GM19043 (cell line): ENCODE measurements at regions not wholly inside any gene's neighbourhood (a gene's known extent, or its start where the extent isn't known, plus 50 kb on each side); places are given as distances from the start of the nearest gene placed in this dataset.

Experiments used
- ATAC-seq: cut with Tn5 transposase; IDR thresholded peaks from one replicate; pipeline ENCODE4 v1.9.1; 2021; ENCODE audit warnings: low read depth; ENCODE audit not compliant: unreplicated experiment

DNA sequence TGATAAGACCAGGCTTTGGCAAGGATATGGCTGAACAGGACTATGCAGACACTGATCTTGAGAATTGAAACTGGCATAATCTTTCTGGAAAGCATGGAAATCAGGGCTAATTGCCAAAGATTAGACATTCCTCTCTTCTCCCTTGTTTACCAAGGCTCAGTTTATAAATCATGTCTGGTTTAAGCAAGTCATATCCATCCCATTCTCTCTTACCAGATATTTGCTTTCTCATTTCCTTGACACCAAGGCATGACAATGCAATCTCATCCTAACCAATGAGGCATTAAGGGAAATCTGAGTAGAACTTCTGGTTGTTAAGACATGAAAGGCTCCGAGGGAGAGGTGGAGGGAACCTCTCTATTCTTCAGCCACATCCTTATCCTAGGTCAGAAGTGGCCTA lies 110.3 kb upstream of the CEP85L start:
- ATAC-seq = no peak

GRCh38 chr6:118758946-118759345 lies 107.6 kb upstream of the CEP85L start:
- ATAC-seq = no peak

DNA sequence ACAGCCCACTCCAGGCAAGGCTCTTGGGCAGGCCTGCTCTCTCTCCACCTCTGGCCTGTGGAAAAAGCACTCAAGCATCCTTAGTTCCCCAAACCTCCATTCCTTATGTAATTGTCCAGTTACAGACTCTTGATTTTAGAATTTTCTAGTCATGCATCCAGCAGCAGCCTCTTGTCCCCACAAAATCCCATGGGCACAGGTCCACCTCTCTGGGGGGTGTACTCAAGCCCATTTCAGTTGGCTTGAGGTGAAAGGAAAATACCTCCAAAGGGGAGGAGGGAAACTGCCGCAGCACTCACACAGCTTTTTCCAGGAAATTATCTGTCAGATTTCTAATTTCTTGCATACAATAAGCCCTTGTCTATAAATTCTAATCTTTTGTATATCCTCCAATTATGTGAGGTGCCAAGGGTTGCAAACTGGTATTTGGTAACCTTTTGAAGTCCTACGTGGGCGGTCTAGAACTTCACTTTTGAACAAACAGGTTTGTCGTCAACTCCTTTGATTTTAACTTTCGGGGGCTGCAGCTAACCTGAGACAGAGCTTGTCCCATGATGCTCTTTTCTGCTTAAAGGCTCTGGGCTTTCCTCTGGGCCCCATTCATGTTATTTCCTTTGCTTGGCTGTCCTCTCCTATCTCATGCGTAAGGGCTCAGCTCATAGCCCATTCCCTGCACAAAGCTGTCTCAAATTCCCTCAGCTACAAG lies 104.7 kb upstream of the CEP85L start:
- ATAC-seq = no peak

GRCh38 chr6:118752803-118753202 lies 101.4 kb upstream of the CEP85L start:
- no peak for ATAC-seq

GRCh38 chr6:118751072-118751471 lies 99.7 kb upstream of the CEP85L start:
- ATAC-seq = no peak

DNA sequence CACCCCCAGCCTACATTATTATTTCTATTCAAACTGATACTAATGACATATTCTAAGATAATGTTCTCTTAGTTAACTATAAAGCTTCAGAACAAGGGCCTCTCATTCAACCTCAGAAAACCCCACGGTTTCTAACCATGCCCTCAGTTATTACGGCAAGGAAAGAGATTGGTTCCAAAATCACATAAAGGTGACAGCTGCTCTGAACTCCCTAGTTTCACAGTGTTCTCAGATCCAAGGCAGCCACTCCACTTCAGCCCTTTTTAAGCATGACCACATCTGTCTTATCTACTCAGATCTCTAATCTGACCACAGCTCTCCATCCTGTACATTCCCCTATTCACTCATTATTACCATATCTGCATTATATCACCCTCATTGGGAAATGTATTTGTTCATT lies 98.8 kb upstream of the CEP85L start:
- ATAC-seq = no peak

- no peak for ATAC-seq
These were observed 97.1 kb upstream of the CEP85L start for GRCh38 chr6:118748311-118749062.

- ATAC-seq = no peak
These were observed 95.4 kb upstream of the CEP85L start for GRCh38 chr6:118746825-118747174.

DNA sequence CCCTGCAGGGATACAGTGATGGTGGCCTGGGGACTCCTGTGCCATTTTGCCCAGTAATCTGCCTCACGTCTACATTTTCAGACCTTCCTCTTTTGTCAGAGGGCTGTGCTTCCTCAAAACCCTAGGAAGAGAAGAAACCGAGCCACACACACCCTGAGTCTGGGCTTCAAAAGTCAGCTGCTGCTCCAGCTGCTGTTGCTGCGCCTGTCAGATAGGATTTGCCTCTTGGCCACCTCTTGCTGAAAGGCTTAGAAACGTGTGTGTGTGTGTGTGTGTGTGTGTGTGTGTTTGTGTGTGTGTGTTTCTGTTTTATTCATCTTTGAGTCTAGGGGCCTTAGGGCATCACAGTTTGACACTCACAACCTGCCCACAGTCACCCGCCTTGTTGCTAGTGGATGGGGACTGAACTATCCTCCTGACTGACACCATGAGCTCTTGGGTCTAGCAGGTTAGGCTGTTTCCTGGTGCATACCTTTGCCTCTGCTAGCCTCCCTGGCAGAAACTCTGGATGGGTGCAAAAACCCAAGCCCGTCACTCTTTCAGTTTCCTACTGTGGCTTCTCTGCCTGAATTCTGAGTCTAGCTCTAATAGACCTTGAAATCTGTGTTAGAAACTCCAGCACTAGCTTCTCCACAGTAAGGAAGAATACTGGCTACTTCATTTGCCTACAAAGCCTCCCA lies 94.9 kb upstream of the CEP85L start:
- no peak for ATAC-seq

- ATAC-seq = no peak
These were observed 93.8 kb upstream of the CEP85L start for GRCh38 chr6:118745156-118745555.

GRCh38 chr6:118744261-118744941 lies 93.0 kb upstream of the CEP85L start:
- ATAC-seq = no peak

GRCh38 chr6:118743746-118744145 lies 92.4 kb upstream of the CEP85L start:
- ATAC-seq = no peak

DNA sequence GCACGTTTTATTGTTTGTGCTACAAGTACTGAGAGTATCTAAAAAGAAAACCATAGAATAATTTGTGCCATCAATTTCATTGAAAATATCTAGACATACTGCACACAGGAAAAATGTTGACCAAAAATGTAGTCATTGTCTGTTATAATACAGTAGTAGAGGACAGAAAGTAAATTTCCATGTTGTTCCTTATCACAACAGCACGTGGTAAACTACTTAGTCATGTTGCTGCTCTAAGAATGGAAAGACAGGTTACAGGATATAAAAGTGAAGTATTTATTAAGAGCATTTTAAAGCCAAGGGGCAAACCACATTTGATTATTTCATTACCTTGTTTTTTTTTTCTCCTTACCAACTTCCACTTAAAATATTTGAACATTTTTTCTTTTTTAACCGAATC lies 89.0 kb upstream of the CEP85L start:
- no peak for ATAC-seq

DNA sequence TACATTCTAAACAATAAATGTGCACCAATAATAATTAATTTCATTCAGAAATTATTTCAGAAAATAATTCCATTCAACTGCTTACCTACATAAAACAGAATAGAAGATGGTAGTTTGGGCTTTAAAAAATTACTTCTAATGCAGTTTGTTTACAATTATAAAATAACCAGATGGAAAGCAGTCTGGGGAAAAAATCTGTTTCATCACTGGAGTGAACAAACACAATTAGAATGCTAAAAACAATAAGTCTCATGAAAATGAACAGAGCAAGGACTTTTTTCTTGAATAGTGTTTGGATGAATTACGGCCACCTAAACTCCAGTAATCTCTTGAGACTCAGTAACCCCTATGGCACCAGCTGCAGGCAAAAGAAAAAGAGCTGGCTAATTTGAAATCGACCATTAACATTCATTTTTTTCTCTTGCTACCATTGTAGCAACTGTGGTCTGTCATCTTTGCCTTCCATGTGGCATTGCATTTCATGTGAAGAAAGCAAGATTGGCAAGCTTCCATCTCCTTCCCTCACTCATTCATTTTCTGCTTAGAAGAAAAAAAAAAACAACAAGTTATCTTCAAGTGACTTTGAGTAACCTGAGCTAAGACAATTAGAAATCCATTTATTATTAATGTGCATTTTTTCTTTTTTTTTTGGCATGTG lies 88.4 kb upstream of the CEP85L start:
- no peak for ATAC-seq

DNA sequence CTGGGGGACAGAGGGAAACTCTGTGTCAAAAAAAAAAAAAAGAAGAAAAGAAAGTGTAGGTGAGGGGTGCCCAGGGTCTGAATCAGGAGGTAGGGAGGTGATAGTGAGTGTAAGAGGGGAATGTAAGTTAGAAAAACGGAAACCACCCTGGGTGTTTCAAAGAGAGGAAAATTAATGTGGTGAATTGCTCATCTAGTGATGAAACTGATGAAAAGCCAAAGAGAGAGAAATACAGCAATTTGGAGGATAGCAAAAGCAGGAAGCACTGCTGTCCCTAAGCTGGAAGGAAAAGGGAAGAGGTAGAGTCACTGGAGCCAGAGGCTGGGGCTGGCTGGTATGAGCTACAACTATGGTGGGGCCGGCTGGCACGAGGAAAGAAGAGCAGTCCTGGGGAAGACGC lies 85.0 kb upstream of the CEP85L start:
- no peak for ATAC-seq

DNA sequence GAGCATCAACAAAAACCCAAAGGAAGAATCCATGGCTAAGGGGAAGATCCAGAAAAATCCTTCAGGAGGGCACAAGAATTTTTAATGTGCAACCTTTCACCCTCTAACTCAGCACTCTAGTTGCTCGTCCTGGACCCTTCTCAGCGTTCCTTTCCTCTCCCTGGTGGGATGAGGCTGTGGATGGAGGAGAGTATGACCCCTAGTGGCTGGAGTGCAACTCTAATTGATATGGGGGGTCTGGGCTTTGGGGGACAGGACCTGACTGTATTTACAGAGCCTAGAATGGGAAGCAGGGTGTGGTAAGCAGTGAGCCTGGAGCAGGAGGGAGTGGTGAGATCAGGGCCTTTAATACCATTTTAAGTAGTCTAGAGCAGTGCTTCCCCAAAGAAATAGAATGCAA lies 83.9 kb upstream of the CEP85L start:
- no peak for ATAC-seq

DNA sequence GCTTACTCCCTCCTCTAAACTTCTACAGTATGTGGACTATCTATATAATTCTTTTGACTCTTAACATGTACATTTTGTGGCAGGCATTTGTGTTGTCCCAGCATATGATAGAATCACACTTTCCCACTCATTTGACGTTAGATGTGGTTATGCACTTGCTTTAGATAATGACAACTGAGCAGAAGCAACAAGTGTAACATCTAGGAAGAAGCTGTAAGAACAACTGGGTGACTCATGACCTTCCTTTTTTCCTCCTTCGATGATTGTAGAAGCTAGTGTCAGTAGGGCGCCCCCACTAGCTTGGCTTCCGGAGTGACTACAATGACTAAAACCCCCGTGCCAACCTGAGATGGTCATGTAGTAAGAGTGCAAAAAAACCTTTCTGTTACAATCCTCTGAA lies 74.6 kb upstream of the CEP85L start:
- no peak for ATAC-seq

DNA sequence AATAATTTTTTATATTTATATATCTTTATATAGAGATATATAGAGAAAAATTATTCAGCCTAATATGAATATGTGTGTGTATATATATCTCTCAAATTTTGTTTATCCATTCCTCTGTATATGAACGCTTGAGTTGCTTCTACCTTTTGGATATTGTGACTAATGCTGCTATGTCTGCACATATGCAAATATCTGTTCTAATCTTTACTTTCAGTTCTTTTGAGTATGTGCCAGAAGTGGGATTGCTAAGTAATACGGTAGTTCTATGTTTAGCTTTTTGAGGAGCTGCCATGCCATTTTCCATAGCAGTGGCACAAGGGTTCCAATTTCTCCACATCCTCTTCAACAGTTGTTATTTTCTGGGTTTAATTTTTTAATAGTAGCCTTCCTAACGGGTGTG lies 72.8 kb upstream of the CEP85L start:
- ATAC-seq = peak; percentile 87

- no peak for ATAC-seq
These were observed 71.7 kb upstream of the CEP85L start for GRCh38 chr6:118722829-118723813.

GRCh38 chr6:118720125-118720473 lies 68.7 kb upstream of the CEP85L start:
- ATAC-seq = no peak
